ENCODE measurements at regions not wholly inside any gene's neighbourhood (a gene's known extent, or its start where the extent isn't known, plus 50 kb on each side); places are given as distances from the start of the nearest gene placed in this dataset.

DNA sequence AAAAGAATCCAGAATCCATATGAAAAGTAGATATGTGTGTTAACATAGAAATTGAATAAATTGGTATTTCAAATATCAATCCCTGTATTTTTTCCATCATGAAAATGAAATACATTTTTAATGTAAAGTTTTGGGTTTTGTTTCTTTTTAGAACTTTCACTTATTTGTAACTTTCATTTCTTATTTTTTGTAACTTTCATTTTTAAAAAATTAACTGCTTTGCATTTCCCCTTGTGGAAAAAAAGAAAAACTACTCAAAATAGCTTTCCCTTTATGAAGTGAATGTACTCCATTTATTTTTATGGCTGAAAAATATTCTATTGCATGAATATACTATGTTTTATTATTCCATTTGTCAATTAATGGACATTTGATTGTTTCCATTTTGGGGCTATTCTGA, 75.6 kb upstream of the SMNDC1 start:
- TF ChIP-seq, protein P1, sequence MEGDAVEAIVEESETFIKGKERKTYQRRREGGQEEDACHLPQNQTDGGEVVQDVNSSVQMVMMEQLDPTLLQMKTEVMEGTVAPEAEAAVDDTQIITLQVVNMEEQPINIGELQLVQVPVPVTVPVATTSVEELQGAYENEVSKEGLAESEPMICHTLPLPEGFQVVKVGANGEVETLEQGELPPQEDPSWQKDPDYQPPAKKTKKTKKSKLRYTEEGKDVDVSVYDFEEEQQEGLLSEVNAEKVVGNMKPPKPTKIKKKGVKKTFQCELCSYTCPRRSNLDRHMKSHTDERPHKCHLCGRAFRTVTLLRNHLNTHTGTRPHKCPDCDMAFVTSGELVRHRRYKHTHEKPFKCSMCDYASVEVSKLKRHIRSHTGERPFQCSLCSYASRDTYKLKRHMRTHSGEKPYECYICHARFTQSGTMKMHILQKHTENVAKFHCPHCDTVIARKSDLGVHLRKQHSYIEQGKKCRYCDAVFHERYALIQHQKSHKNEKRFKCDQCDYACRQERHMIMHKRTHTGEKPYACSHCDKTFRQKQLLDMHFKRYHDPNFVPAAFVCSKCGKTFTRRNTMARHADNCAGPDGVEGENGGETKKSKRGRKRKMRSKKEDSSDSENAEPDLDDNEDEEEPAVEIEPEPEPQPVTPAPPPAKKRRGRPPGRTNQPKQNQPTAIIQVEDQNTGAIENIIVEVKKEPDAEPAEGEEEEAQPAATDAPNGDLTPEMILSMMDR (IDR thresholded peaks at IDR 0.05), result no peak
- no peak for TF ChIP-seq POLR2A (IDR thresholded peaks at IDR 0.05)
